Astrocyte (in vitro differentiated cells and primary cell): ENCODE measurements at regions not wholly inside any gene's neighbourhood (a gene's known extent, or its start where the extent isn't known, plus 50 kb on each side); places are given as distances from the start of the nearest gene placed in this dataset.

Experiments used
- CTCF ChIP-seq: IDR thresholded peaks from 2 replicates; pipeline ENCODE4 v1.5.1; 2011; ENCODE audit warnings: low read depth, mild to moderate bottlenecking, inconsistent platforms, low read length, moderate library complexity; ENCODE audit not compliant: insufficient read depth
- EZH2 ChIP-seq: IDR thresholded peaks from 2 replicates; pipeline ENCODE4 v1.6.1; 2012; ENCODE audit warnings: mild to moderate bottlenecking, low read length, inconsistent platforms; ENCODE audit not compliant: insufficient read depth

DNA sequence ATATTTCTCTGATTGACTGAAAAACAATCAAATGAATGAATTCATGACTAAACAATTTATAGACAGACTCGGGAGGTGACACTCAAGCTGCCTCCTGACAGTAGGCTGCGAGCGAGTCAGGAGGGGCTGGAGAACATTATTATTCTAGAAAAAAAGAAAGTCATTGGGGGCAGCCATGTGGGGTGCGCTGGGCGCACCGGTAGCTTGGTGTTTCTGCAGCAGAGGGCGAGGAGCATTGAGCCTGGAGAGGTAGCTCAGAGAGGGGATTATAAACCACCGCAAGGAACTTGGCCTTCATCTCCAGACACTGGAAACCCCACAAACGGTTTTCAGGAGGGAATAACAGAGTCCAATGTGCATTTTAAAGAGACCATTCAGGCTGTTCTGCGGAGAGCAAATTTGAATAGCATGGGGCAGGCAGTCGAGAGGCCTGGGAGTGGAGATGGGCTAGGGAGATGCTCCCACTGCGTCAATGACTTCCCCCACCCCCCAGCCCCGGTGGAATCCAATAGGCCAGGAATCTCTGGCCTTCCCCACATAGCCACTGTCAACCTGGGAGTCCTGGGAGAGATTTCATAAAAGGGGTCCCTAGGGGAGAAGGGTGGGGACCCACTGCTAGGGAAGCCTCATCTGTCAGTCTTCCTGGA is 168.3 kb downstream of the BCOR start:
- TF ChIP-seq EZH2 (no peak), CTCF (no peak)
